ENCODE measurements at regions not wholly inside any gene's neighbourhood (a gene's known extent, or its start where the extent isn't known, plus 50 kb on each side); places are given as distances from the start of the nearest gene placed in this dataset.

- TF ChIP-seq POLR2A (IDR thresholded peaks at IDR 0.05): no peak
- TF ChIP-seq CTCF (IDR thresholded peaks at IDR 0.05): no peak
These were observed 223.7 kb downstream of the SEC16B start for GRCh38 chr1:177746155-177746554.
